Fibroblast of skin of abdomen (primary cell): ENCODE measurements at regions not wholly inside any gene's neighbourhood (a gene's known extent, or its start where the extent isn't known, plus 50 kb on each side); places are given as distances from the start of the nearest gene placed in this dataset.

Source experiments
- DNase-seq: peaks from one replicate; pipeline ENCODE4 v3.0.0-alpha.2; 2013

GRCh38 chr14:101377069-101377468 lies 184.2 kb upstream of the DIO3 start:
- DNase-seq = no peak

- no peak for DNase-seq
Observed at GRCh38 chr14:101379842-101380241, 181.5 kb upstream of the DIO3 start.

GRCh38 chr14:101380512-101380911 lies 180.8 kb upstream of the DIO3 start:
- DNase-seq = no peak

- no peak for DNase-seq
Observed at GRCh38 chr14:101380940-101381339, 180.4 kb upstream of the DIO3 start.

GRCh38 chr14:101383737-101384338 lies 177.5 kb upstream of the DIO3 start:
- no peak for DNase-seq

- no peak for DNase-seq
Observed at GRCh38 chr14:101394374-101394773, 166.9 kb upstream of the DIO3 start.

GRCh38 chr14:101395779-101396178 lies 165.5 kb upstream of the DIO3 start:
- no peak for DNase-seq

- DNase-seq = no peak
Observed at GRCh38 chr14:101397206-101397605, 164.1 kb upstream of the DIO3 start.

- no peak for DNase-seq
Observed at GRCh38 chr14:101398011-101398410, 163.3 kb upstream of the DIO3 start.

- DNase-seq = no peak
Observed at GRCh38 chr14:101399737-101400517, 161.4 kb upstream of the DIO3 start.

GRCh38 chr14:101400830-101401229 lies 160.5 kb upstream of the DIO3 start:
- peak; percentile 59 for DNase-seq

- no peak for DNase-seq
Observed at GRCh38 chr14:101402936-101403660, 158.2 kb upstream of the DIO3 start.

GRCh38 chr14:101404426-101405170 lies 156.7 kb upstream of the DIO3 start:
- DNase-seq = no peak

- DNase-seq = peak; percentile 41
Observed at GRCh38 chr14:101405171-101405883, 156.0 kb upstream of the DIO3 start.

GRCh38 chr14:101406921-101407320 lies 154.4 kb upstream of the DIO3 start:
- DNase-seq = no peak

- DNase-seq = no peak
Observed at GRCh38 chr14:101407328-101407727, 154.0 kb upstream of the DIO3 start.

GRCh38 chr14:101408077-101408831 lies 153.0 kb upstream of the DIO3 start:
- DNase-seq = peak; percentile 68

- DNase-seq = no peak
Observed at GRCh38 chr14:101409006-101409543, 152.2 kb upstream of the DIO3 start.

- no peak for DNase-seq
Observed at GRCh38 chr14:101410126-101410525, 151.2 kb upstream of the DIO3 start.

GRCh38 chr14:101411151-101411550 lies 150.1 kb upstream of the DIO3 start:
- no peak for DNase-seq

- DNase-seq = no peak
Observed at GRCh38 chr14:101411779-101412178, 149.5 kb upstream of the DIO3 start.
